ENCODE measurements at regions not wholly inside any gene's neighbourhood (a gene's known extent, or its start where the extent isn't known, plus 50 kb on each side); places are given as distances from the start of the nearest gene placed in this dataset.

GRCh38 chr16:22692034-22692433 is 121.9 kb upstream of the HS3ST2 start:
- TF ChIP-seq CTCF (IDR thresholded peaks at IDR 0.05; ENCODE audit: insufficient read depth, low read length, poor library complexity, severe bottlenecking) (no peak), EZH2phosphoT487 (conservative IDR thresholded peaks at IDR 0.05; ENCODE audit: low read length) (no peak)
